ENCODE measurements at regions not wholly inside any gene's neighbourhood (a gene's known extent, or its start where the extent isn't known, plus 50 kb on each side); places are given as distances from the start of the nearest gene placed in this dataset.

DNA sequence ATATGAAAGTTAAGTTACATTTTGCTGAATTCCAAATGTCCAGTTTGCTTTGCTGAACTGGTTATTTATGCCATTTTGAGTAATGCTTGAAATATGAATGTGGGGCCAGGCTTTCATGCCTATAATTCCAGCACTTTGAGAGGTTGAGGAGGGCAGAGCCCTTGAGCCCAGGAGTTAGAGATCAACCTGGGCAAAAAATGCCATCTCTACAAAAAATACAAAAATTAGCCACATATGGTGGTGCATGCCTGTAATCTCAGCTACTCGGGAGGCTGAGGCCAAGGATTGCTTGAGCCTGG is 101.2 kb upstream of the ITGA6 start:
- no peaks in the 10 kb centered on the region for H3K4me1 ChIP-seq (ENCODE audit: control insufficient read depth in 2 of 2, insufficient read depth in 2 of 2, low read length in 1 of 2)
- no peak overlapping the region for H3K4me3 ChIP-seq (ENCODE audit: low read depth in 1 of 2, low read length in 2 of 2)
- WGBS, 2 donors: 88 to 92% methylated on average over 1 of the region's 1 CpG
- H3K9me3 ChIP-seq (ENCODE audit: control insufficient read depth in 2 of 2, insufficient read depth in 1 of 2, low read depth in 1 of 2, low read length in 1 of 2): peaks cover 0 to 2% of the 10 kb centered on the region in 2 donors
- H3K36me3 ChIP-seq (ENCODE audit: control insufficient read depth in 2 of 2, insufficient read depth in 2 of 2, low read length in 1 of 2): no peaks in the 10 kb centered on the region
- no peaks in the 10 kb centered on the region for H3K27me3 ChIP-seq (ENCODE audit: control insufficient read depth in 1 of 2, insufficient read depth in 2 of 2, low read length in 2 of 2)
- H3K27ac ChIP-seq (ENCODE audit: low read depth in 2 of 2, low read length in 1 of 2): no peak overlapping the region

GRCh38 chr2:172328103-172328841 is 99.1 kb upstream of the ITGA6 start:
- Histone ChIP-seq H3K27ac (ENCODE audit: low read depth in 2 of 2, low read length in 1 of 2) (no peak overlapping the region), H3K27me3 (ENCODE audit: control insufficient read depth in 1 of 2, insufficient read depth in 2 of 2, low read length in 2 of 2) (no peaks in the 10 kb centered on the region), H3K9me3 (ENCODE audit: control insufficient read depth in 2 of 2, insufficient read depth in 1 of 2, low read depth in 1 of 2, low read length in 1 of 2) (peaks cover 0 to 2% of the 10 kb centered on the region in 2 donors), H3K4me1 (ENCODE audit: control insufficient read depth in 2 of 2, insufficient read depth in 2 of 2, low read length in 1 of 2) (no peaks in the 10 kb centered on the region), H3K36me3 (ENCODE audit: control insufficient read depth in 2 of 2, insufficient read depth in 2 of 2, low read length in 1 of 2) (no peaks in the 10 kb centered on the region), H3K4me3 (ENCODE audit: low read depth in 1 of 2, low read length in 2 of 2) (no peak overlapping the region)
- WGBS, 2 donors: 84 to 87% methylated on average over 3 of the region's 3 CpGs

DNA sequence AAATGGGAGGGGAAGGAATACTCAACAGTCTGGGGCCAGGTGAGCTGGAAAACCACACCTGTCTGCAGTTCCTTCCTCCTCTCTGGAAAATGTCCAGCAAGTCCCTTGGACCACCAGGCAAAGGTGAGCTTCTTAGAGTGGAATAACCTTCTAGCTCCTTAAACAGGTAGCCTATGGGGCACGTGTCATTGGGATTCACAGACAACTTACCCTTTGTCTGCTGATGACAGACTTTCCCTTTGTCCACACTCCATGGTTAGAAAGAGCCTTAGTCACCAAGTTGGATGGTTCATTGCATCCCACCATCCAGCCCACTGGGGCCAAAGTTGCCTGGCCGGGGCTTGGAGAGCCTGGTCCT is 98.0 kb upstream of the ITGA6 start:
- 66 to 77% methylated on average over 2 of the region's 2 CpGs for WGBS, 2 donors

DNA sequence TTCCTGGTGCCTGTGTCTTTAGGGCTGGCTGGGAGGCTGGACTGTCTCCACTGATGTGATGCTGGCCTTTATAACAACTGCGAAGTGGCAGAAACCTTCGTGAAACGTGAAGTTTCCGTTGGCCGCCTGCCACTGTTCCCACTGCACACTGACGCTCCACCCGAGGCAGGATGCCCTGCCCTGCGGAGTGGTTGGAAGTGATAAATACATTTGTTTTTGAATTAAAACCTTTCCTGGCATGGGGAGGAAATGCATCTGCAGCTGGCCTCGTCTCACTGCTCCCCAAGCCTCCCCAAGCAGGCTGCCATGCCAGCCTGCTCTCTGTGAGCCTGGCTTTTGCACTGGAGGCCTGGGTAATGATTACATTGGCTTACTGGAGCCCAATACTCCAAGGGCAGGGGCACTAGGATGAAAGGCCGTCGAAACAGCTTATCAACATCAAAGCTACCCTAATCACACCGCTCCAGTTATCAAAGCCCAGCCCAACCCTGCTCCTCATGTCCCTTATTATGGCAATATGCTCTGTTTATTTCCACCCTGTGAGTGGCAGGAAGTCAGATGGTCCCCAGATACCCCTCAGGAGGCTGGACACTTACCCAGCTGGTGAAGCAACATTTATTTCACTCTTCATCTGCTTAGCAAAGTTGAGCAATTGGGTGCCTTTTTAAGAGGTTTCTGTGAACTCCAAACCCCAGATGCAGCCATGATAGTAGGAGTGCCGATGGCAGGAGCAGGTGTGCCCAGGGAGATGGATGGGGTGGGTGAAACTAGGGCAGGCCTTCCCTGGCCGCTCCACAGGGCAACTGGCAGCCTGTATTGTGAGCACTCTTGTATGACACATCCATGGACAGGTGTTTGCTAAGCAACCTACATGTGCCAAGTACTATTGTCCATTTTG is 97.4 kb upstream of the ITGA6 start:
- Histone ChIP-seq H3K4me3 (ENCODE audit: low read depth in 1 of 2, low read length in 2 of 2) (no peak overlapping the region), H3K4me1 (ENCODE audit: control insufficient read depth in 2 of 2, insufficient read depth in 2 of 2, low read length in 1 of 2) (no peaks in the 10 kb centered on the region), H3K27ac (ENCODE audit: low read depth in 2 of 2, low read length in 1 of 2) (peak overlapping the region in 1 of 2 donors; percentile 14), H3K36me3 (ENCODE audit: control insufficient read depth in 2 of 2, insufficient read depth in 2 of 2, low read length in 1 of 2) (no peaks in the 10 kb centered on the region), H3K9me3 (ENCODE audit: control insufficient read depth in 2 of 2, insufficient read depth in 1 of 2, low read depth in 1 of 2, low read length in 1 of 2) (no peaks in the 10 kb centered on the region), H3K27me3 (ENCODE audit: control insufficient read depth in 1 of 2, insufficient read depth in 2 of 2, low read length in 2 of 2) (no peaks in the 10 kb centered on the region)
- 40 to 60% methylated on average over 14 of the region's 14 CpGs for WGBS, 2 donors

More for the DNA sequence above, 98.0 kb upstream of the ITGA6 start:
- Histone ChIP-seq H3K27me3 (ENCODE audit: control insufficient read depth in 1 of 2, insufficient read depth in 2 of 2, low read length in 2 of 2) (no peaks in the 10 kb centered on the region), H3K9me3 (ENCODE audit: control insufficient read depth in 2 of 2, insufficient read depth in 1 of 2, low read depth in 1 of 2, low read length in 1 of 2) (no peaks in the 10 kb centered on the region), H3K4me3 (ENCODE audit: low read depth in 1 of 2, low read length in 2 of 2) (no peak overlapping the region), H3K27ac (ENCODE audit: low read depth in 2 of 2, low read length in 1 of 2) (peak overlapping the region in 1 of 2 donors; percentile 14), H3K36me3 (ENCODE audit: control insufficient read depth in 2 of 2, insufficient read depth in 2 of 2, low read length in 1 of 2) (no peaks in the 10 kb centered on the region), H3K4me1 (ENCODE audit: control insufficient read depth in 2 of 2, insufficient read depth in 2 of 2, low read length in 1 of 2) (no peaks in the 10 kb centered on the region)

DNA sequence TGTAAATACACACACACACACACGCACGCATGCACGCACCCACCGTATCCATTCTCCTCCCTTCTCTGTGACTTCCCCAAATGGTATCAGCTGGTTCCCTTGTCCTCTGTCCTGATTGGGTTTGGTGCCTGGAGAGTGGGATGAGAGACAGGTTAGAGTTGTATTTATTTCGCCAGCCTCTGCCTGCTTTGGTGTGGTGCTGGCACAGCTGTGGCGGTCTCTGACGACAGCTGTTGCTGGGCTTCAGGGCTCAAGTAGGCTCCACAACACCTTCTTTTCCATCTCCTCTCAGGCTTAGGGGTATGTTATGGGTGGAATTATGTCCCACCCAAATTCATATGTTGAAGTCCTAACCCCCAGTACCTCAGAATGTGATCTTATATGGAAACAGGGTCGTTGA is 94.9 kb upstream of the ITGA6 start:
- Histone ChIP-seq H3K9me3 (ENCODE audit: control insufficient read depth in 2 of 2, insufficient read depth in 1 of 2, low read depth in 1 of 2, low read length in 1 of 2) (no peaks in the 10 kb centered on the region), H3K4me1 (ENCODE audit: control insufficient read depth in 2 of 2, insufficient read depth in 2 of 2, low read length in 1 of 2) (no peaks in the 10 kb centered on the region), H3K36me3 (ENCODE audit: control insufficient read depth in 2 of 2, insufficient read depth in 2 of 2, low read length in 1 of 2) (no peaks in the 10 kb centered on the region), H3K4me3 (ENCODE audit: low read depth in 1 of 2, low read length in 2 of 2) (no peak overlapping the region), H3K27me3 (ENCODE audit: control insufficient read depth in 1 of 2, insufficient read depth in 2 of 2, low read length in 2 of 2) (no peaks in the 10 kb centered on the region), H3K27ac (ENCODE audit: low read depth in 2 of 2, low read length in 1 of 2) (no peak overlapping the region)
- 76 to 83% methylated on average over 8 of the region's 8 CpGs for WGBS, 2 donors

DNA sequence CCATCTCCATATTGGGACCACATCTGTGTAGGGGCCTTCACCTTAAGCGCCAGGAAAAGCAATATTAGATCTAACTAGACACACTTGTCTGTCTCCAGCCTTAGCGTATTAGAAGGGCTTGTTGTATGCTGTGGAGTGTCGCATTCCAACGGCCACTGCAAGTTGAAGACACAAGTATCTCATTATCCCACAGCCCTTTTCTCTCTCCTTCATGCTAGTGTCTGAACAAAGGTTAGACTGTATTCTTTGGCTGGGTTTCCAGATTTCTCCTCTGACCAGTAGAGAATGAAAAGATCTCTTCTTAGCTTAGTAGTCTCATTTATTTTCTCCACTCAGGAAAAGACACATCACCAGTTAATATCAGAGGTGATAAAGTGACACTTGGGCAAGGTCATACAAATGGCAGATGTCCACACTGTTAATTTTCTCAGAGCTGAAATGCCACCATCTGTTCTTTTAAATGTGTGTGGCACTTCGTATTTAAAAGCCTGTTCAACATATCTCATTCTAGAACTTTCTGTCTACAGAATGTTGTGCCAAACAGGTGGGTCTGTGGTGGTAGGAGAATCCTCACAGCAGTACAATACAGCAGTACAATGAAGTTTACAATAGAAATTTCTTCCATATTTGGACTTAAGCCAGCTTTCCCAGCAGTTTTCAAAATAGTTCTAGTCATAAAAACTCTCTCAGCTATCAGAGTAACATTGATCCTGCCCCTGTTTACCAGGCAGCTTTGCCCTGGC is 94.0 kb upstream of the ITGA6 start:
- no peaks in the 10 kb centered on the region for H3K36me3 ChIP-seq (ENCODE audit: control insufficient read depth in 2 of 2, insufficient read depth in 2 of 2, low read length in 1 of 2)
- WGBS, 2 donors: 72 to 90% methylated on average over 5 of the region's 5 CpGs
- no peaks in the 10 kb centered on the region for H3K4me1 ChIP-seq (ENCODE audit: control insufficient read depth in 2 of 2, insufficient read depth in 2 of 2, low read length in 1 of 2)
- no peaks in the 10 kb centered on the region for H3K27me3 ChIP-seq (ENCODE audit: control insufficient read depth in 1 of 2, insufficient read depth in 2 of 2, low read length in 2 of 2)
- H3K9me3 ChIP-seq (ENCODE audit: control insufficient read depth in 2 of 2, insufficient read depth in 1 of 2, low read depth in 1 of 2, low read length in 1 of 2): no peaks in the 10 kb centered on the region
- no peak overlapping the region for H3K27ac ChIP-seq (ENCODE audit: low read depth in 2 of 2, low read length in 1 of 2)
- H3K4me3 ChIP-seq (ENCODE audit: low read depth in 1 of 2, low read length in 2 of 2): no peak overlapping the region

GRCh38 chr2:172333978-172334330 is 93.4 kb upstream of the ITGA6 start:
- no peaks in the 10 kb centered on the region for H3K9me3 ChIP-seq (ENCODE audit: control insufficient read depth in 2 of 2, insufficient read depth in 1 of 2, low read depth in 1 of 2, low read length in 1 of 2)
- no peaks in the 10 kb centered on the region for H3K4me1 ChIP-seq (ENCODE audit: control insufficient read depth in 2 of 2, insufficient read depth in 2 of 2, low read length in 1 of 2)
- H3K4me3 ChIP-seq (ENCODE audit: low read depth in 1 of 2, low read length in 2 of 2): no peak overlapping the region
- 84 to 92% methylated on average over 1 of the region's 1 CpG for WGBS, 2 donors
- no peaks in the 10 kb centered on the region for H3K36me3 ChIP-seq (ENCODE audit: control insufficient read depth in 2 of 2, insufficient read depth in 2 of 2, low read length in 1 of 2)
- no peak overlapping the region for H3K27ac ChIP-seq (ENCODE audit: low read depth in 2 of 2, low read length in 1 of 2)
- no peaks in the 10 kb centered on the region for H3K27me3 ChIP-seq (ENCODE audit: control insufficient read depth in 1 of 2, insufficient read depth in 2 of 2, low read length in 2 of 2)

GRCh38 chr2:172334988-172335387 is 92.4 kb upstream of the ITGA6 start:
- Histone ChIP-seq H3K9me3 (ENCODE audit: control insufficient read depth in 2 of 2, insufficient read depth in 1 of 2, low read depth in 1 of 2, low read length in 1 of 2) (no peaks in the 10 kb centered on the region), H3K4me1 (ENCODE audit: control insufficient read depth in 2 of 2, insufficient read depth in 2 of 2, low read length in 1 of 2) (no peaks in the 10 kb centered on the region), H3K27ac (ENCODE audit: low read depth in 2 of 2, low read length in 1 of 2) (no peak overlapping the region), H3K27me3 (ENCODE audit: control insufficient read depth in 1 of 2, insufficient read depth in 2 of 2, low read length in 2 of 2) (no peaks in the 10 kb centered on the region), H3K4me3 (ENCODE audit: low read depth in 1 of 2, low read length in 2 of 2) (no peak overlapping the region), H3K36me3 (ENCODE audit: control insufficient read depth in 2 of 2, insufficient read depth in 2 of 2, low read length in 1 of 2) (no peaks in the 10 kb centered on the region)
- WGBS, 2 donors: 75 to 91% methylated on average over 4 of the region's 4 CpGs

DNA sequence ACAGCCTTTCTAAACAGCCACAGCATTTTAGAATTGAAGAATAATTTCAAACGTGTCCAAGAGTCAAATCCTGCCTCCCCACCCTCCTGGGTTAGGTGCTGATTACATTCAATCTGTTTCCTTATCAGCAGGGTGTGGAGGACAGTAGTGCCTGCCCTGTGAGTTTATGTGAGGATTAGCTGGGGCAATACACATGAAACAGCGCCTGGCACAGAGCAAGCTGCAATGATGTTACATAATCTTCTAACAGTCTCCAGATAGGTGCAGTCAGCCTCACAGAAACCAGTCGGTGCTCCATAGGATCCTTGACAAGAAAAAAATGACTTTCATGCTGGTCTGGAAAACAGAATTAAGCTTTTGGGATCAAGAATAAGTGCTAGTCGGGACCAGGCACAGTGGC is 91.7 kb upstream of the ITGA6 start:
- H3K4me3 ChIP-seq (ENCODE audit: low read depth in 1 of 2, low read length in 2 of 2): no peak overlapping the region
- no peaks in the 10 kb centered on the region for H3K9me3 ChIP-seq (ENCODE audit: control insufficient read depth in 2 of 2, insufficient read depth in 1 of 2, low read depth in 1 of 2, low read length in 1 of 2)
- no peaks in the 10 kb centered on the region for H3K27me3 ChIP-seq (ENCODE audit: control insufficient read depth in 1 of 2, insufficient read depth in 2 of 2, low read length in 2 of 2)
- no peak overlapping the region for H3K27ac ChIP-seq (ENCODE audit: low read depth in 2 of 2, low read length in 1 of 2)
- 21 to 52% methylated on average over 4 of the region's 4 CpGs for WGBS, 2 donors
- H3K36me3 ChIP-seq (ENCODE audit: control insufficient read depth in 2 of 2, insufficient read depth in 2 of 2, low read length in 1 of 2): no peaks in the 10 kb centered on the region
- H3K4me1 ChIP-seq (ENCODE audit: control insufficient read depth in 2 of 2, insufficient read depth in 2 of 2, low read length in 1 of 2): no peaks in the 10 kb centered on the region

Measured in esophagus (tissue), 2 donors.